Astrocyte (in vitro differentiated cells and primary cell): ENCODE measurements at regions not wholly inside any gene's neighbourhood (a gene's known extent, or its start where the extent isn't known, plus 50 kb on each side); places are given as distances from the start of the nearest gene placed in this dataset.

ENCODE experiments used
- DNase-seq: peaks from one replicate; pipeline ENCODE4 v3.0.0-alpha.2; 2010; ENCODE audit warnings: low read depth
- FAIRE-seq: peaks from 2 replicates; lab custom pipeline; 2011; peaks lifted over from hg19 to GRCh38; lab: Jason Lieb, UNC
- H2AFZ ChIP-seq: 2 replicates; pipeline ENCODE4 v1.6.0; 2012; ENCODE audit warnings: low read depth, low read length, inconsistent platforms
- H3K27ac ChIP-seq: 2 replicates; pipeline ENCODE4 v1.5.1; 2011; ENCODE audit warnings: low read depth, low read length, inconsistent platforms
- H3K27me3 ChIP-seq: 2 replicates; pipeline ENCODE4 v1.6.0; 2011; ENCODE audit warnings: low read length, inconsistent platforms; ENCODE audit not compliant: insufficient read depth
- H3K36me3 ChIP-seq: 2 replicates; pipeline ENCODE4 v1.5.1; 2011; ENCODE audit warnings: low read length, inconsistent platforms; ENCODE audit not compliant: insufficient read depth
- H3K4me1 ChIP-seq: 2 replicates; pipeline ENCODE4 v1.5.1; 2011; ENCODE audit warnings: low read length, inconsistent platforms; ENCODE audit not compliant: insufficient read depth
- H3K4me2 ChIP-seq: 2 replicates; pipeline ENCODE4 v1.6.0; 2012; ENCODE audit warnings: low read length, inconsistent platforms
- H3K4me3 ChIP-seq: 2 replicates; pipeline ENCODE4 v1.5.1; 2011; ENCODE audit warnings: low read depth, mild to moderate bottlenecking, low read length, inconsistent platforms; ENCODE audit not compliant: insufficient read depth
- H3K79me2 ChIP-seq: 2 replicates; pipeline ENCODE4 v1.6.0; 2012; ENCODE audit warnings: mild to moderate bottlenecking, low read length, inconsistent platforms; ENCODE audit not compliant: insufficient read depth
- H3K9ac ChIP-seq: 2 replicates; pipeline ENCODE4 v1.6.0; 2012; ENCODE audit warnings: mild to moderate bottlenecking, low read length, inconsistent platforms
- H3K9me3 ChIP-seq: 2 replicates; pipeline ENCODE4 v1.5.1; 2012; ENCODE audit warnings: low read depth, mild to moderate bottlenecking, low read length, inconsistent platforms; ENCODE audit not compliant: insufficient read depth
- H4K20me1 ChIP-seq: 2 replicates; pipeline ENCODE4 v1.6.0; 2012; ENCODE audit warnings: low read length, inconsistent platforms; ENCODE audit not compliant: insufficient read depth
- H3K27ac Mint-ChIP-seq: one replicate; pipeline ENCODE4 v1.8.0; 2021; ENCODE audit warnings: mild to moderate bottlenecking, mixed read lengths; ENCODE audit not compliant: unreplicated experiment
- H3K27me3 Mint-ChIP-seq: one replicate; pipeline ENCODE4 v1.8.0; 2021; ENCODE audit warnings: low read depth, mixed read lengths; ENCODE audit not compliant: unreplicated experiment
- H3K36me3 Mint-ChIP-seq: one replicate; pipeline ENCODE4 v1.8.0; 2021; ENCODE audit warnings: low read depth, mixed read lengths; ENCODE audit not compliant: unreplicated experiment
- H3K4me1 Mint-ChIP-seq: one replicate; pipeline ENCODE4 v1.8.0; 2021; ENCODE audit warnings: low read depth, mixed read lengths; ENCODE audit not compliant: unreplicated experiment
- H3K4me3 Mint-ChIP-seq: one replicate; pipeline ENCODE4 v1.8.0; 2021; ENCODE audit warnings: mild to moderate bottlenecking, moderate library complexity, mixed read lengths; ENCODE audit not compliant: unreplicated experiment
- H3K9me3 Mint-ChIP-seq: one replicate; pipeline ENCODE4 v1.8.0; 2021; ENCODE audit warnings: mild to moderate bottlenecking, mixed read lengths; ENCODE audit not compliant: unreplicated experiment
- CTCF ChIP-seq: IDR thresholded peaks from 2 replicates; pipeline ENCODE4 v1.5.1; 2011; ENCODE audit warnings: low read depth, mild to moderate bottlenecking, inconsistent platforms, low read length, moderate library complexity; ENCODE audit not compliant: insufficient read depth
- EZH2 ChIP-seq: IDR thresholded peaks from 2 replicates; pipeline ENCODE4 v1.6.1; 2012; ENCODE audit warnings: mild to moderate bottlenecking, low read length, inconsistent platforms; ENCODE audit not compliant: insufficient read depth

GRCh38 chr17:79363552-79364275 is 247.1 kb downstream of the RBFOX3 start:
- H3K4me1 Mint-ChIP-seq: no peaks in the 10 kb centered on the region
- peaks cover 3% of the 10 kb centered on the region for H3K27me3 ChIP-seq
- no peak overlapping the region for H3K4me3 ChIP-seq
- no peaks in the 10 kb centered on the region for H3K36me3 Mint-ChIP-seq
- no peaks in the 10 kb centered on the region for H3K9me3 Mint-ChIP-seq
- H3K4me1 ChIP-seq: no peaks in the 10 kb centered on the region
- no peak overlapping the region for H3K4me3 Mint-ChIP-seq
- no peak overlapping the region for H3K27ac ChIP-seq
- H3K79me2 ChIP-seq: no peaks in the 10 kb centered on the region
- FAIRE-seq (no peak), DNase-seq (no peak)
- no peak overlapping the region for H3K9ac ChIP-seq
- H3K27ac Mint-ChIP-seq: no peak overlapping the region
- H3K36me3 ChIP-seq: no peaks in the 10 kb centered on the region
- H2AFZ ChIP-seq: no peak overlapping the region
- no peaks in the 10 kb centered on the region for H4K20me1 ChIP-seq
- TF ChIP-seq CTCF (no peak), EZH2 (no peak)
- no peaks in the 10 kb centered on the region for H3K9me3 ChIP-seq
- H3K4me2 ChIP-seq: no peak overlapping the region
- peaks cover 74% of the 10 kb centered on the region for H3K27me3 Mint-ChIP-seq

- Mint-ChIP-seq H3K27ac (no peak overlapping the region), H3K36me3 (no peaks in the 10 kb centered on the region), H3K9me3 (no peaks in the 10 kb centered on the region), H3K4me1 (no peaks in the 10 kb centered on the region), H3K4me3 (no peak overlapping the region), H3K27me3 (peaks cover 66% of the 10 kb centered on the region)
- no peak overlapping the region for H2AFZ ChIP-seq
- H3K27me3 ChIP-seq: peaks cover 3% of the 10 kb centered on the region
- no peak for TF ChIP-seq CTCF
- TF ChIP-seq EZH2: no peak
- H3K9me3 ChIP-seq: no peaks in the 10 kb centered on the region
- DNase-seq (no peak), FAIRE-seq (no peak)
- H3K9ac ChIP-seq: no peak overlapping the region
- H3K36me3 ChIP-seq: no peaks in the 10 kb centered on the region
- H4K20me1 ChIP-seq: no peaks in the 10 kb centered on the region
- no peak overlapping the region for H3K27ac ChIP-seq
- no peaks in the 10 kb centered on the region for H3K79me2 ChIP-seq
- no peak overlapping the region for H3K4me3 ChIP-seq
- no peaks in the 10 kb centered on the region for H3K4me1 ChIP-seq
- no peak overlapping the region for H3K4me2 ChIP-seq
Measured at GRCh38 chr17:79362772-79363305, 248.0 kb downstream of the RBFOX3 start.
